Skin epidermis (tissue), 12 donors: ENCODE measurements at regions not wholly inside any gene's neighbourhood (a gene's known extent, or its start where the extent isn't known, plus 50 kb on each side); places are given as distances from the start of the nearest gene placed in this dataset.

Source experiments
- H3K27ac ChIP-seq, 21 experiments: fragments of 200-600 bp; sonication (generic) in 11 of 21; one replicate each; pipeline ENCODE4 v1.5.0; 2020; ENCODE audit warnings: mild to moderate bottlenecking in 3 of 21, inconsistent platforms in 2 of 21, moderate library complexity in 2 of 21
- H3K4me3 ChIP-seq, 7 experiments: fragments of 200-600 bp; sonication (generic) in 2 of 7; one replicate each; pipeline ENCODE4 v1.5.0; 2020; ENCODE audit warnings: inconsistent platforms in 2 of 7, mild to moderate bottlenecking in 2 of 7, moderate library complexity in 1 of 7

DNA sequence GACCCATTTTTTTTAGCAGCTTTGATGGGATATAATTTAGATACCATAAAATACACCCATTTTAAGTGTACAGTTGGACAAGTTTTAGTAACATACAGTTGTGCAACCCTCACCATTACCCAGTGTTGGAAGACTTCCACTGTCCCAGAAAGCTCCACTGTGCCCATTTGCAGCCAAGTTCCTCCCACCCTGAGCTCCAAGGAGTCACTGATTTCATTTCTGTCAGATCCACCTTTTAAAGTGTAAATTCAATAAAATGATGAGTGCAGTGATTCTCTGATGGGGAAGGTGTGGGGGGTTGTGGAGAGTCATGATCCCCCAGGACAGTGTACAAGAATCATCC is 93.2 kb upstream of the IGF1R start:
- no peak overlapping the region for H3K27ac ChIP-seq
- no peak overlapping the region for H3K4me3 ChIP-seq

GRCh38 chr15:98556321-98556720 is 92.0 kb upstream of the IGF1R start:
- Histone ChIP-seq H3K27ac (no peak overlapping the region), H3K4me3 (no peak overlapping the region)

DNA sequence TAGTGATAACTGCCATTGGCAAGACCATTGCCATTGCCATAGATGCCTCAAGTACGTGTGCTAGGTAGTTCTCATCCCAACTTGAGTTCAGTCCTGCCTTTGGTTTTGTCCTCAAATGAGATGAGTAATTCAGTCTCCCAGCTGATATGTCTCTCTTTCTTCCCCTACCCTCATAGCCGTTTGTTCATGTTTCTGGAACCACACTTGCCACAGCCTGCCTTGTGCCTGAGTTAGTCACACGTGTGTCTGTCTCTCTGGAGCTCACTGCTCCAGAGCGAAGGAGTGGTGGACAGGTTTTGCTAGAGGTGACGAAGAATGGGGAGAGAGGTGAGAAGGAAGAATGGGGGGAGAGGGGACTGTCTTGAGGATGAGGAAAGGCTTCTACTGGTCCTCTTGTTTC is 88.0 kb upstream of the IGF1R start:
- peak overlapping the region in 2 of 21 experiments; percentile 2 to 30 for H3K27ac ChIP-seq
- H3K4me3 ChIP-seq, result no peak overlapping the region

DNA sequence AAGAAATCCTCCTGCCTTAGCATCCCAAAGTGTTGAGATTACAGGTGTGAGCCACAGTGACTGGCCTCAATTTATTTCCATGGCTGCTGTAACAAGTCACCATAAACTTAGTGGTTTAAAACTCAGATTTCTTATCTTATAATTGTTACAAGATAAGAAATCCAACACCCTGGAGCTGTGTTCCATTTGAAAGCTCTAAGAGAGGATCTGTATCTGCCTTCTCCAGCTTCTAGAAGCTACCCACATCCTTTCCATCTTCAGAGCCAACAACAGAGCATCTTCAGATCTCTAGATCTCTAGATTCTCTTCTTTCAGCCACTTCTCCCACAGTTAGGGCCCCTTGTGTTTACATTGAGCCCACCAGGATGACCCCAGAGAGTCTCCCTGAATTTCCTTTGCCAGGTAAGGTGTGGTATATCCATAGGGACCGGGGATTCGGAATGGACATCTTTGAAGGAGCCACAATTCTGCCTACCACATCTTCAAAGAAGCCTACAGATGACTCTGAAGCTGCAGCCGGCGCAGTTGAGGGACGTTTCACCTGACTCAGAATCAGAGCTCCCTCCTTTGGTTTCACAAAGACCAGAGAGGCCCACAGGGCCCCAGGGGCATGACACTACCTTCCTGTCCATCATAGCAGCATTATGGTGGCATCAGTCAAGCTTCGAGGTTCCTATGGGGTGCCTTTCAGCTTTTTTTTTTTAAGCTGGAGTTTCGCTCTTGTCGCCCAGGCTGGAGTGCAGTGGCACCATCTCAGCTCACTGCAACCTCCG is 87.0 kb upstream of the IGF1R start:
- Histone ChIP-seq H3K27ac (peak overlapping the region in 6 of 21 experiments; percentile 18 to 71 (median 40)), H3K4me3 (no peak overlapping the region)

DNA sequence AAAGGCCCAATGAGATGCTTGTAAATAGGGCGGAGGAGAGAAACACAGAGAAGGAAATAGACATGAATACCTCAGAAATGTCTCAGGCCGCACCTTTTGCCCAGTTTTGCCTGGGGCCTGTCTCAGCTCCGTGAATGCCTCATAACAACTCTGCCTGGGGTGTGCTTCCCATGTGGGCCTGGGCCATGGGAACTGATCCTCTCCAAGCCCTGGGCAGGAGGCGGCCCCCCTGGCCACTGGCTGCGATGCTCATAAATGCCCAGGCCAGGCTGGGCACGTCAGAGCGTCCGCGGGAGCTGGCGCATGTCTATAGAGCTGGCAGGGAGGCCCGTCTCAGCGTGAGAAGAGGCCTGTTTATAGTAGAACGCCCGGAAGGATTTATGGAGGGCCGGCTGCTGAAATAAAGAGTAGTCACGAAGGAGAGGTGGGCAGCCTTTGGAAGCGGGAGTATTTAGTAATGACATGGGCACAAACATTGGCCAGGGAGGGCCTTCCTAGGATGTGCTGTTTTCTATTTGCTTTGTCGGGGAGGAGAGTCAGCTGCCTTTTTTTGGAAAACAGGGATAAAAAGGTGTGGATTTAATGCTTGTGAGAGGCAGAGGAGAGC is 85.9 kb upstream of the IGF1R start:
- Histone ChIP-seq H3K27ac (peak overlapping the region in 12 of 21 experiments; percentile 3 to 76 (median 42)), H3K4me3 (no peak overlapping the region)

GRCh38 chr15:98565566-98565965 is 82.8 kb upstream of the IGF1R start:
- no peak overlapping the region for H3K27ac ChIP-seq

DNA sequence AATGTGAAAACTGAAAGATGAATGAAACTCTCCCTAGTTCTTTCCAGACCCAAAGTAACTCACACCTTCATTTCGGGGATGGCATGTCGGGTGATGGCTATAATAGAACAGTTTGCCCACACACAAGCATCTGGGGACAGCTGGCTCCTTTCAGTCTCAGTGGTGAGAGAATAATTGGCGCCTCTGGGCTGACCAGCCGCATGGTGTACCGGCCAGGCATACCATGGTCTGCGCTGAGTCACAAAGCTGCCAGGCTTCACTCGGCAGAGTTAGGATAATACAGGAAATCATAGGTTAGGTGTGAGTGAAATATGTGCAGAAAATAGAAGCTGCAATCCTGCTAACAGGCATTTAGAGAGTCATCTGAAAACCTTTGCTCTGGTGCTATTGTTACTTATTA is 80.4 kb upstream of the IGF1R start:
- Histone ChIP-seq H3K27ac (no peak overlapping the region), H3K4me3 (no peak overlapping the region)

More at GRCh38 chr15:98565566-98565965, 82.8 kb upstream of the IGF1R start:
- no peak overlapping the region for H3K4me3 ChIP-seq

- H3K4me3 ChIP-seq, result no peak overlapping the region
Observed at GRCh38 chr15:98568382-98569017, 79.8 kb upstream of the IGF1R start.

GRCh38 chr15:98570119-98570518 is 78.2 kb upstream of the IGF1R start:
- H3K4me3 ChIP-seq, result no peak overlapping the region

More at GRCh38 chr15:98568382-98569017, 79.8 kb upstream of the IGF1R start:
- H3K27ac ChIP-seq, result no peak overlapping the region

DNA sequence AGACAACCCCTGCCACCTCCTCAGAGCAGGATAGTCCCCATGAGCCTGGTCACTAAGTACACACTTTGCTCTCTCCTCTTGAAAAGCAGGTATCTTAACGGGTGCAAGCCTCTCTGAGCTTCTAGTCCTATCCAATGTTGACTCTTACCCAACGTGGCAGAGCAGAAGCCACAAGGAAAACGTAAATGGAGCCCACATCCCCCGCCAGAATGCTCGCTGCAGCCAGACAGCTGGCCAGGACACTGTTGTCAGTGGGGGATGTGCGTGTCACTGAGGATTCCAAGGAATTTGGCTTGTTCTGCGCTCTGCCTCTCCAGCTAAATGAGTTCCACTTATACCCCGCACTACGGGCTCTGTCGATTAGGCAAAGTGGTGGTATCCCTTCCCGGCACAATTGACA is 67.8 kb upstream of the IGF1R start:
- Histone ChIP-seq H3K4me3 (no peak overlapping the region), H3K27ac (no peak overlapping the region)

More at GRCh38 chr15:98570119-98570518, 78.2 kb upstream of the IGF1R start:
- no peak overlapping the region for H3K27ac ChIP-seq

- no peak overlapping the region for H3K4me3 ChIP-seq
Observed at GRCh38 chr15:98581715-98582114, 66.6 kb upstream of the IGF1R start.

GRCh38 chr15:98582900-98583554 is 65.3 kb upstream of the IGF1R start:
- Histone ChIP-seq H3K4me3 (no peak overlapping the region), H3K27ac (no peak overlapping the region)

More at GRCh38 chr15:98581715-98582114, 66.6 kb upstream of the IGF1R start:
- H3K27ac ChIP-seq, result no peak overlapping the region

- H3K4me3 ChIP-seq, result no peak overlapping the region
- H3K27ac ChIP-seq, result no peak overlapping the region
Observed at GRCh38 chr15:98583771-98584430, 64.4 kb upstream of the IGF1R start.

GRCh38 chr15:98586066-98586465 is 62.3 kb upstream of the IGF1R start:
- Histone ChIP-seq H3K27ac (no peak overlapping the region), H3K4me3 (no peak overlapping the region)

GRCh38 chr15:98592136-98592535 is 56.2 kb upstream of the IGF1R start:
- no peak overlapping the region for H3K27ac ChIP-seq
- H3K4me3 ChIP-seq, result no peak overlapping the region

DNA sequence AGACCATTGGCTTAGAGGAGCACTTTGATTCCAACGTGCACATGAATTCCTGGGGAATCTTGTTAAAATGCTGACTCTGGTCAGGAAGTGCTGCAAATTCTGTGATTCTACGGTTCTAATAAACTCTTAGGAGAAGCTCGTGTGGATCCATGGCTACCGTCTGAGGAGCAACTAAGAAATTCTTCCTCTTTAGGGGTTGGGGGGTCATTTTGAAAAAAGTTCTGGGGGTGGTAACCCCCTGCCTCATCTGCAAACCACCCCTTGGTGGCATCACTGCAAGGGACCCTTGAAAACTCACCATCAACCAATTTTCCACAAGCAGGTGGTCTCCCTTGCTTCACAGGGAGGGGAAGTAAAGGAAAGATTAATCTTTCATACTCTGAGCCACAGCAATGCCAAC is 52.2 kb upstream of the IGF1R start:
- no peak overlapping the region for H3K27ac ChIP-seq
- H3K4me3 ChIP-seq, result no peak overlapping the region

DNA sequence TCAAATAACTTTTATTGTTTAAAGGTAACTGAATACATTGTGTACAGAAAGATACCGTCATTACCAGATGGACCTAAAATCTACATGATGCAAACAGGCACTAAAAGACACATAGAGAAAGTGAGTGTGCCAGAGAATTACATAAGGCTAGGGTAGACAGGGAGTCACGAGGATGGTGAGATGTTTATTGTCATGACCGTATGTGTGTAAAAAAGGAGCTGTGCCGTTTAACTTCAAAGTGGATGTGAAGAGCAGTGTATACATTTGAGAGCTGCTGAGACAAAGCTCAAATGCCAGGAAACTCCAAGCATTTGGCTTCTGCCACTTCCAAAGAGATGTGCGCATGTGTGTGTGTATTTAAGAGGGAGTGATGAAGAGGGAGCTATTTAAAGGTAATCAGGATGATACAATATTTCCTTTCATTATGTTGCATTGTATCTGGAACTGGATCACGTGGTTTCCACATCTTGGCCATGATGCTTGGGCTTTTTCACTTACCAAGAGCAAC is 51.4 kb upstream of the IGF1R start:
- Histone ChIP-seq H3K27ac (no peak overlapping the region), H3K4me3 (no peak overlapping the region)

- H3K4me3 ChIP-seq, result no peak overlapping the region
- no peak overlapping the region for H3K27ac ChIP-seq
Observed at GRCh38 chr15:98597666-98598065, 50.7 kb upstream of the IGF1R start.
